ENCODE measurements at regions not wholly inside any gene's neighbourhood (a gene's known extent, or its start where the extent isn't known, plus 50 kb on each side); places are given as distances from the start of the nearest gene placed in this dataset.

DNA sequence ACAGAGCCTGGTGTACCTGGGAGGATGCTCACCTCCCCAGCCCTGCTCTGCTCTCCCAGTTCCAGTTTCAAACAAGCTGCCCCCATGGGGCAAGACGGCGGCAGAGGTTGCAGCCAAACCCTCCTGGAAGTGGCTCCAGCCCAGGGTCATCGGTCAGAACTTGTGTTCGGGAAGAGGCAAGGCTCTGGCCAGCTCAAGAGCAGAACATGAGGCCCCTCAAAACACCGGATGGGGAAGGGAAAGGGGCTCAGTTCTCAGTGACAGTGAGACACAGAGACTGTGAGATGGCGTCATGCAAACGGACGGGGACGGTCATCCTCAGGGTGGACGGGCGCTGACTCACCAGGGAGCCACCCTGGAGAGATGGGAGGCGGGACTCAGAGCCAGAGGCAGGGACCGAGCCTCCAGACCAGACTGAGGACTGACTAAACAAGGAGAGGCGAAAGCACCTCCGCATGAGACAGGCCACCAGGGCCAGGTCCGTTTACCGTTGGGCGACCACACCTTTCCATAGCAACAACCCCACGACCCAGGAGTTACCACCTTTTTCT, 63.9 kb upstream of the GALNT9 start:
- DNase-seq, result no peak

- no peak for DNase-seq
These were observed 63.2 kb upstream of the GALNT9 start for GRCh38 chr12:132392389-132393244.

DNA sequence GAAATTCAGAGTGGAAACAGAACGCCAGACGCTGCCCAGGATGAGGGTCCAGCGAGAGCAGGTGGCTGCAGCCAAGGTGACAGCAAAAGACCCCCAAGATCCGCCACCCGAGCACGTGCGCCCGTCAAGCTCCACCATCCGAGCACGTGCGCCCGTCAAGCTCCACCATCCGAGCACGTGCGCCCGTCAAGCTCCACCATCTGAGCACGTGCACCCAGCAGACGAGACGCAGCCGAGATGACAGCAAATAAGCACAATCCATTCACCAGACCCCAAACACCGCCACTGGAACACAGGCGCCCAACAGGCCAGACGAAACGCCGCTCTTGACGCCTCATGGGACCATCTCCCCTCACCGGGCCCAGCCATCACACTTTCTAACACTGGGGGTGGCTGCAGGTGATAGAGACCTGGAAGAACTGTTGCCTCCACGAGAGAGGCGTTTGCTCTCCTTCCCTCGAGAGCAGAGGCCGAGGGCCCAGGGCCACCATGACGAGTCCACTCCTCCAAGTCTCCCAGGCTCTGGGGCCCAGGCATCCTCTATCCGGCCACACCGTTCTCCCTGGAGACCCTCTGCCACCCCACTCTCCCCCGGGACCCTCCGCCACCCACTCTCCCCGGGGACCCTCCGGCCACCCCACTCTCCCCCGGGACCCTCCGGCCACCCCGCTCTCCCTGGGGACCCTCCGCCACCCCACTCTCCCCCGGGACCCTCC, 62.1 kb upstream of the GALNT9 start:
- no peak for DNase-seq

GRCh38 chr12:132390287-132391076, 61.1 kb upstream of the GALNT9 start:
- DNase-seq, result no peak

- DNase-seq, result no peak
These were observed 60.3 kb upstream of the GALNT9 start for GRCh38 chr12:132389526-132390286.

DNA sequence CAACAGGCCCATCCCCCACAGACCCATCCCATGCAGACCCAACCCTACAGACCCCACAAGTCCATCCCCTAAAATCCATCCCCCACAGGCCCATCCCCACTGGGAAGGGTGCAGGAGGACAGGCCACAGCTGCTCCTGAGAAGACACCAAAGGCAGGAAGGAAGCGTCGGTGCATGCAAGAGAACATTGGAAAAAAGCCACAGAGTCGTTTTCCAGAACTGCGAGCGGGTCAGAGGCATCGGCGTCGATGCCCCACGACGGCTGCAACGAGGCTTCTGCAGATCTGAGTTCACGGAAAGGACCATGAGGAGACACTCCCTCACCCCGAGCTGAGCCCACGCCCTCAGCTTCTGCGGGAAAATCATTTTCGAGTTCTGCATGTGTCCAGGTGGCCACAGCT, 59.6 kb upstream of the GALNT9 start:
- no peak for DNase-seq

- no peak for DNase-seq
These were observed 59.1 kb upstream of the GALNT9 start for GRCh38 chr12:132388379-132389015.

DNA sequence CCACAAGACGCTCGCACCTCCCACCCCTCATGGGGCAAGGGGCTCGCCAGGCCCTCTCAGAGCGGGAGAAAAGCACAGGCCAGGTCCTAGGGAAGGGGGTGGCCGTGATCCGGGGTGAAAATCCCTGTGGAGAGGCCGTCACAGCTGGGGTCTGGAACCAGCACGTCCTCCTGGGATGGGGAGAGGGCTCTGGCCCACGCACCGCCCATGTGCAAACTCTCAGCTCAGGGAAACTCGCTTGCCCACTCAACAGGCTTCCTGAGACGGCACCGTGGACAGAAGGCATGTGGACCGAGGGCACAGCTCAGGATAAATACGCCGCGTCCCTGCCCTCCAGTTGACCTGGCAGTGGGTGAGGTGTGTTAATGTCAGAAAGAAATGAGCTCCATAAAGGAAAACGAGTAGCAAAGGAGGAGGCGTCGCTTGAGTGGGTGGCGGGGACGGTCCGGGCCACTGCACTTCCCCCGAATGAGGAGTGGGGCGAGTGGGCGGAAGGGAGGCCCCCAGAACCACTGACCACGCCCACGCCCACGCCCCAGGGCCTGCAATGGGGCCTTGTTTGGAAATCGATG, 57.6 kb upstream of the GALNT9 start:
- DNase-seq, result no peak

DNA sequence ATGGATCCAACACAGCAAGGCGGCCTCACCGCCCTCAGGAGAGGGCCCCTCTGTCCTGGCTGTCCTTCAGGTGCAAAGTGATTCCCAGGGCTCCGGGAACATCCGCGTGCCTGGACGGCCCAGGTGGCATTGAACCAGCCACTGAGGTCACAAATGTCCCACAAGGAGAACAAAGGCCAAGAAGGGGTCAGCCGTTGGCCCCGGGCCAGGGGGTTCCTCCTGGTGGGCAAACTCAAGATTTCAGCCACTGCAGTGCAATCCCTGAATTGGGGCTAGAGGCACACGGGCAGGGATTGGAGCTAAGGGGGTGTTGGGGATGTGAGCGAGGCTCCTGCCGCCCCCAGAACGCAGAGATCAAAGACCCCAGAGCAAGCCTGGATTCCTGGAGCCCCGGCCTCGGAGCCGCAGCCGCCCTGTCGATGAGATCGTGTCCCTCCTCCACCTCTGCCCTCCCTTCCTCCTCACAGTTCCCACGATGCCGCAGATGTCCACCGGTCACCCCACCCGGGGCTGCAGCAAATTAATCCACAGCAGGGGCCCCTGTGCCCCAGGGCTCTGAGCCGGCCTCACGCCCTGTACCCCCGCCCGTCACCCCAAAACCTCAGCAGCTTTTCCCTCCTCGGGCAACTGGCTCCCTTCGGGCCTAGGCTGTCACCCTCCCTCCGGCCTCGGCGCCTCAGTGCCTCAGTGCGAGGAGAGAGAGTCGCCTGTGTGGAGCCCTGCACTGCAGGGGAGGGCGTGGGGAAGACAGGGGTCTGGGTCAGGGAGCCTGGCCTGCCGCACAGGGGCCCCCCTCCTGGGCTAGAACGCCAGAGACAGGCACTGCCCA, 56.7 kb upstream of the GALNT9 start:
- DNase-seq, result no peak

- DNase-seq, result no peak
These were observed 55.8 kb upstream of the GALNT9 start for GRCh38 chr12:132384916-132385774.

- DNase-seq, result no peak
These were observed 51.3 kb upstream of the GALNT9 start for GRCh38 chr12:132380641-132381040.

DNA sequence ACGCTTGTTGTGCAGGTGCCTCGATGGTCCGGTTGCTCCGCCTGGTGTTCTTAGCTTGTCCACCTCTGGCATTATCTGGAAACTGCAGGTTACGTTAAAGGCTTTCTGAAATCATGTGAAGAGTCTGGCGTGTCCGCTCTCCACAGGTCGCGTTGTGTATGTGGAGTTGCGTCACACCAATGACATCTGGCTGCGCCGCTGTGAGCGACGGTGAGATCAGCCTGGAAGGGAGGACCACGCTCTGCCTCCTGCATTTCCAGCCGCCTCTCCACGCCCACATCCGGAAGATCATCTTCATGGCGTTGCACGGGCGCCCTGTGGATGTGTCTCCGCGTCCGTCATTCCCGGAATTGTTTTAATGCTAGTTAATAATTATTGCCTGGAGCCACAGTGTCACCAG, 50.6 kb upstream of the GALNT9 start:
- DNase-seq, result no peak

DNA sequence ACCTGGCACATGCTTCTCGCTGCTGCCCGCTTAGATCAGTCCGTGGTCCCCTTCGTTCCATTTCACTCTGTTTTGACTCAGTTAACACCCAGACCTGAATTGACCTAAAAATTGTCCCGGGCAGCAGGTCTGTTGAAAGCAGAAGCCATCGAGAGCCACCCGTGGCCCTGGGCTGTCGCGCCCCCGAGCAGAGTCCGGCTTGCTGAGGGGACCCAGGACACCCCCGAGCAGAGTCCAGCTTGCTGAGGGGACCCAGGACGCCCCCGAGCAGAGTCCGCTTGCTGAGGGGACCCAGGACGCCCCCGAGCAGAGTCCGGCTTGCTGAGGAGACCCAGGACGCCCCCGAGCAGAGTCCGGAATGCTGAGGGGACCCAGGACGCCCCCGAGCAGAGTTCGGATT, 50.2 kb upstream of the GALNT9 start:
- DNase-seq, result no peak
